Activated CD4-positive, alpha-beta T cell treated with anti-CD3 and anti-CD28 coated beads, Interleukin-2, amount 50 U/mL, for 48 hours (primary cell): ENCODE measurements at regions not wholly inside any gene's neighbourhood (a gene's known extent, or its start where the extent isn't known, plus 50 kb on each side); places are given as distances from the start of the nearest gene placed in this dataset.

Experiments
- DNase-seq, 2 experiments: peaks; one replicate each; pipeline ENCODE4 v3.0.0-alpha.2; 2020

DNA sequence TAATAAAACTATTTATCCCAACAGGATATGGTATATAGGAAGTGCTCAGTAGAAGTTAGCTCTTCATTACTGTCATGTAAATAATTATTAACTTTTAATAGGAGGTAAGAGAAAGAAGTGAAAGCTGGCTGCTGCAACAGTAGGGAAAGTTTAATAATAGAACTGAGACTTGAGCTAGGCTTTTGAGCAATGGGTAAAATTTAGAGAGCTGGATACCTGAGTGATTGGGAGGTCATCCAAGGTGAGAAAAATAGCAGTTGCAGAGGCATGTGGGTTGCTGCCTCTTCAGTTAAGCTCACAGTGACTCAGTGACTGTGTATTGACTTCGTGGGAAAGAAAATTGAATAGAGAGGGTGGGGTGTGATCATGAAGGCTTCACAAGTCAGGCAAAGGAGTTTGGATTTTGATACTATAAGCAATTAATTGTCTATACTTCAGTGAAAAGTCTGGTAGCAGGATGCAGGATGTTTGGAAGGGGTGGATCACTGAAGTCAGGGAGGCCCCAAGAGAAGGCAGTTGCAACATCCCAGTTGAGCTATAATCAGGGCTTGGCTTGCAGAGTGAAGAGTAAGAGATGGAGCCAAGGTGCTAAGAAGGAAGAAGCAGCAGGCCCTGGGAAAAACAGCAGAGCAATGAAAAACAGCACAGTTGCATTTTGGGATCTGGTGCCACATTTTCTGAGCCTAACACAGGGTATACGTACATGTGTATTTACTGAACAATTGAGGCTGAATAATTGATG is 172.0 kb upstream of the FRMD6 start:
- DNase-seq: no peak

GRCh38 chr14:51481643-51482042 is 170.1 kb upstream of the FRMD6 start:
- DNase-seq: no peak

DNA sequence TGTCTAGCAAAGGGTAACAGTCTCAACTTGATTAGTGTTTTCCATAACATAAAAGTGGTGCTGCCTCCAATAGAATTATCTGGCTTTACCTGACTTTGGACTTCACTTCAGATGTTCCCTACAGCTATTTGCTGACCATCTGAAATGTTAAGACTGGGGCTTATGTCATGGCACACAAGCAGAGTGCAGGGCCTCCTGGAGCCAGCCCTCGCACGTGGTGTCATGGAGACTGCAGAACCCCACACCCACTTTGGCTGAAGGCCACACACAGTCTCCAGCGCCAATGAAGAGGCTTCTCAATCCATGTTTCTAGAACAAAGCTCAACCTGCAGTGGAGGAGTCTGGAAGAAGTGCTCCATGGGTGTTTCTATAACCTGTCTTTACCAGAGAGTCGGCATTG is 169.6 kb upstream of the FRMD6 start:
- no peak for DNase-seq

DNA sequence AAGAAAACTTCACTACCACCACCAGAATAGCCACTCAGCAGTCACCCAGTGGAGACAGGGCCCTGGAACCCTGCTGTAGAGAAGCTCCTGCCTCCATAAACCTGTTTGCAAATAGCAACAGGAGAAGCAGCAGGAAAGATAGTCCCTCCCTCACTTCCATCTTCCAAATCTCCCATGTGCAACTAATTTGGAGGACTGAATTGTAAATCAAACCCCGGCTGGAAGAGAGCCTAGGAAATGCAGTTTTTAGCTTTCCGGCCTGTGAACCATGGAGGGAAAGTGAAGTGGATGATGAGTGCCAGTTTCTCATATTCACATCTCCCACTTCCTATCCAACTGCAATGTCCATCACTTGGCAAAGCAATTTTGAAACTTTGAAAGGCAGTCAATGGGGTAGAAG is 167.2 kb upstream of the FRMD6 start:
- DNase-seq: no peak

DNA sequence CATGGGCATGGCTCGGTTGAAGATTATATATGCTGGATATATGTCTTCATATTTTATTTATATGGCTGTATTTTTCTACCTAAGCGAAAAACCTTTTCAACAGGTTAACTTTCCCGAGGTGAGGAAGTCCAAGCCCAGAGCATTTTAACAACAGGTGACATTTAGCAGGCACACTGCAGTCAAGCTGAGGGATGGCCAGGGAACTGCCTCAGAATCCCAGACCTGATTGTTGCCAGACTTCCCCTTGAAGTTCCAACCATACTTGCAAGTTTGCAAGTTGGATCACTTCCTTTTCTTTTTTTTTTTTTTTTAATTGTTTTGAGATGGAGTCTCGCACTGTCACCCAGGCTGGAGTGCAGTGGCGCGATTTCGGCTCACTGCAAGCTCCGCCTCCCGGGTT is 166.0 kb upstream of the FRMD6 start:
- no peak for DNase-seq

- DNase-seq: no peak
These were observed 163.9 kb upstream of the FRMD6 start for GRCh38 chr14:51487848-51488247.

GRCh38 chr14:51488569-51489220 is 163.0 kb upstream of the FRMD6 start:
- no peak for DNase-seq

DNA sequence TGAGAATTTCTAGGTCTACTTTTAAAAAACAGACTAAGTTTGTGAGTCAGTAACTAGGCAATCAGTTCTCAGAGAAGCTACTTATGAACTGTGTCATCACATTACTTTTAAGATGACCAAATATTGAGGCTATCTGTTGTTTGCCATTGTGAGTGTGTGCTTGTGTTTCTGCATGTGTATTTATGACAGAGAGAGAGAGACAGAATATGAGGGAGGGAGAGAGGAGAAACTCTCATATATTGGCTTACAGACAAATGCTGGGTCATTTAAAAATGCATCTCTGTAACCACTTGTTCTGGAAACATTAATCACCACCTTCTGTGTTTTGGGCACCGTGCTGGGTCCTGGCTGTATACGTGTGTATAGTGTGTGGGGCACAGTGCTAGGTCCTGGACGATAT is 161.5 kb upstream of the FRMD6 start:
- DNase-seq: no peak

DNA sequence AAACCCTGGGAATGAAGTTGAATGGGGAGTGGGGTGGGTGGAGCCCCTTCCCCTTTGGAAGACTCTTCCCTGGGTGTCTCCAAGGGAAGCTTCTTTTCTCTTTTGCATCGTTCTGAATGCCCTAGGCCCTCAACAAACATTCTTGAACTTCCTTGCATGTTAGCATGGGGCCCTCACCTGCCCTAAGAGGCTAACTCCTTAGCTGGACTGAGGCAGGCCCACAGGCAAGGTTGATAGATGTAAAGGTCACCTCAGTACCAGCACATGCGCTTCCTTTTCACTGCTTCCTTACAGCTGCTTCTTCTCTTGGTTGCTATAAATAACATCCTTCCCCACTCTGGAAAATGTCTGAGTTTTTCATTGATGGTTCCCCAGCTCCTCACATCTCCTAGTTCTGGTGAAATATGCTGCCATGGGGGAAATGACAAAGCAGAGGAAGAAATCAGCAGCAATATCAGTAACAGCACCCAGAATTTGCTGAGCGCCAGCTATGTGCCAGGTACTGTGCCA is 160.6 kb upstream of the FRMD6 start:
- DNase-seq: no peak

DNA sequence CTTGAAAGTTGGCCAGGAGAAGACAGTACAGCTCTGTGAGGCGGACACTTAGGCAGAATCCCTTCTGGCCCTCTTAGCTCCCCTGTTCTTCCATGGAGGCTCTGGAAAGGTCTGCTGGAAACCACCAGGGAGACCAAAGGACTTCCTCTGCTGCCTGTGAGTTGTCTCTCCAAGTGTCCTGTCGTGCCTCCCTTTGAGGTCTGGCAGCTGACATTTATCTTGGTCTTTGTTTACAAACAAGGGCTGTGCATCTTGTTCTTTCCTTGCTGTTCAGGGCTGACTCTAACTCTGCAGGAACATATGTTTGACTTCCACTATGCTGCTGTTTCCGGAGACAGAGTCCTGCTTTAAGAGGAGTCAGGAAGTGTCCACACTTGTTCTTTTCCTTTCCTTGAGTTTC is 159.9 kb upstream of the FRMD6 start:
- DNase-seq: no peak

DNA sequence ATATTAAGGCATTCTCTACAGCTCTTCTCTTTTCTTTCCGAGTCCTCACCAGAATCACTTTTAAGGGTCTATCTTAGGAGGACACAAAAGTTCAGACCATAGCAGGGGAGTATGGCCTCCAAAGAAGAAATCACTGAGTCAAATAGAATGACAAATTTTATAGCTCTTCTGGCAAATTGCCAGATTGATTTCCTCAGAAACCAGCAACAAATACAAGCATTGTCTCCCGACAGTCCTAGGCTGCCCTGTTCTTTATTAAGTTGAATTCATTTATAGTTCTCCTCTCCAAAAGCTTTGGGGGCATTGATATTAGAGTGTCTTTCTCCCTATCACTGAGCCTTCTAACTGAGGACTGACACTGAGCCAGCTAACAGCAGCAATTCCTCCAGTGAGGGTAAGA is 156.4 kb upstream of the FRMD6 start:
- DNase-seq: no peak

GRCh38 chr14:51498411-51499227 is 153.1 kb upstream of the FRMD6 start:
- no peak for DNase-seq

- DNase-seq: no peak
These were observed 150.9 kb upstream of the FRMD6 start for GRCh38 chr14:51500776-51501175.

GRCh38 chr14:51501746-51502145 is 150.0 kb upstream of the FRMD6 start:
- no peak for DNase-seq

DNA sequence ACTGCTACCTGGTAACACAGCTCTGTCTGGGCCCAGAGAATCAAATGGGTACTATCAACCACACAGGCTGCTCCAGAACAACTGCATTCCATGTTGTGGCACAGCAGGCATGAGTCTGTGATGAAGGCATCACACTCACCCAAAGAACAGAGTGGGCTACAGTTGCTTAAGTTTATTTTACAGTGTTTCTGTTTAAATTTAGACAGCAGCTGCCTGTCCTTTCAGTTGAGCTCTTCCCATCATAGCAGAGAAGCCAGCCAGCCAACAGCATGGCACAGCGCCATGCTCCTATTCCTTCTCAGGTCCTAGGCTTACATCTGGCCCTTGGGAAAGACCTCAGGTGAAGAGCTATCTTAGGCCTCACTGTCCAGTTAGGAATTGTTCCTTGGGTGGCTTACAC is 147.0 kb upstream of the FRMD6 start:
- DNase-seq: no peak

- DNase-seq: no peak
These were observed 144.2 kb upstream of the FRMD6 start for GRCh38 chr14:51507511-51507905.

DNA sequence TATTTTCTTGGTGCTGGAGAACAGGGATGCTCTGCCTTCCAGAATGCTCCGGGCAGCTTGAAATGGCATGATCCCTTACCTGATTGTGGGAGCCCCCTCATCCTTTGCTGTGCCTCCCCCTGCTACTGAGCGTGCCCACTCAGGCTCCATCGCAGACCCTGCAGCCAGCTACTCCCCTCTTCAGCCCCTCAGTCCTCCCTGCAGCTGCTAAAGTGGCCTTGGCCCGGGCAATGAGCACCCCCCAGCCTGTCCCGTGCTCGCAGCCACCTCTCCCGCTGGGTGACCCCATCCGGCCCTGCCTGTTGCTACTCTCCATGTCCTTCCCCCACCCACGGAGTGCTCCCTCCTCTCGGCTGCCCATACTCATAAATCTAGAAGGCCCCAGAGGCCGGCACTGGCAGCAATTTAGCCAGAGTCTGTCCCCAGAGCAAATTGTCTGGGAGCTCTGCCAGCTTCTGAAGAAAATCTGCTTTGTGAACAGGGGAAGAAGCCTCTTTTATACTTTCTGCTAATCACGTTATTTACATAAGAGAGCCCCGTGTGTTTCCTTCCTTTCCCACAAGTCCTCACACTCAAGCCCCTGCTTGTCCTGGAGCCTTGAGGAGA is 143.7 kb upstream of the FRMD6 start:
- no peak for DNase-seq

DNA sequence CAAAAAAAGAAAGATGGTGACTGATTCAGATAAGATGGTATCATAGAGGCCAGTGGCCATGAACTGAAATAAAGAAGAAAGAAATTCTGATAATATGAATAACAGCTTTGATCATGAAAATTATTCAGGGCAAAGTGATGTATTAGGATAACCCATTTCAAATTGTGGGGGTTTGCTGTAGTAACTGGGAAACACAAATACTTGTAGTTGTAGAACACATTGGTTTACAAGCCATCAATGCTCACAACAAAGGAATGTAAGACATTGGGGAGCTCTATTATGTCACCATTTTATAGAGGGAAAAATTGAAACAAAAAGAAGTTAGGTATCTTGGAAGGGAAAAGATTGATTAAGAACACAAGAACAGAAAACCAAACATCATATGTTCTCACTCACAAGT is 140.4 kb upstream of the FRMD6 start:
- DNase-seq: no peak

- DNase-seq: no peak
These were observed 139.4 kb upstream of the FRMD6 start for GRCh38 chr14:51512316-51512715.

GRCh38 chr14:51513281-51513680 is 138.4 kb upstream of the FRMD6 start:
- DNase-seq: no peak

DNA sequence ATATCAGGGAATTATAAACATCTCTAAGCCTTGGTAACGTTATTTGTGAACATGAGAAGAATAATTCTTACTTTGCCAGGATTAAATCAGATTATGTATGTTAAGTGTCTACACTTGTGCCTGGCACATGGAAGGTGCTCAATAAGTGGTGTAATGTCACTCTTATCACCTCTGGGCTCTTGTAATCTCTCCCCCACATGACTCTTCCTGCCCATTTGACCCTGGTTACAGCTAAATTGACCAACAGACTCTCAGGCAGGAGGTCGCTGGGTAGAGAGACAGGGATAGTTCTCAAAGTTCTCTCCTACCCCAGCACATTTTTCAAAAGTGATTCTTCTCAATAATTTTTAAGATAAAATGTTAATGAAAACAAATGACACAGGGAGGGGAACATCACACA is 137.8 kb upstream of the FRMD6 start:
- no peak for DNase-seq

DNA sequence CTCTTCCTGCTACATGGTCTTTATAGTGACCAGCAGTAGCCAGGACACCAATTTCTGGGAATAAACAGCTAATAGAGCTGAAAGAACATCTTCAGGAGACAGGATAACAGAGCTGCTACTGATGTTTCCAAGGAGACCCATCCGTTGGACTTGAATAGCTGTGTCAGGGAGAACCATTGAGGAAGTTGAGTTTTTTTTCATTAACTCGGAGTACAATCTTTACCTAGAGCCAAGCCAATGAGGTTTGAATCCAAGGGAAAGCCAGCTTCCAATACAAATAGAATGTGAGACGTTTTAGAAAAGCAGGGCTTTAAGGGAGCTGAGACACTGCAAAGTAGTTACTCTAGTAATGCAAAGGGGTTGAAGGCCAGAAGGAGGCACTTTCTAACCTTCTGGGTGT is 136.1 kb upstream of the FRMD6 start:
- DNase-seq: no peak

- no peak for DNase-seq
These were observed 134.9 kb upstream of the FRMD6 start for GRCh38 chr14:51516706-51517395.
